AG09319 (cell line): ENCODE measurements at regions not wholly inside any gene's neighbourhood (a gene's known extent, or its start where the extent isn't known, plus 50 kb on each side); places are given as distances from the start of the nearest gene placed in this dataset.
A peak's percentile ranks its signal among the peaks of the same experiment; 100 is the strongest.

ENCODE experiments used
- DNase-seq: peaks from one replicate; pipeline ENCODE4 v3.0.0-alpha.2; 2010; ENCODE audit warnings: low read depth; ENCODE audit errors: extremely low read depth
- TF ChIP-seq, protein P1 (sequence below): IDR thresholded peaks from 2 replicates; pipeline ENCODE4 v1.5.1; 2011; ENCODE audit warnings: low read depth, mild to moderate bottlenecking, inconsistent platforms, low read length, moderate library complexity

DNA sequence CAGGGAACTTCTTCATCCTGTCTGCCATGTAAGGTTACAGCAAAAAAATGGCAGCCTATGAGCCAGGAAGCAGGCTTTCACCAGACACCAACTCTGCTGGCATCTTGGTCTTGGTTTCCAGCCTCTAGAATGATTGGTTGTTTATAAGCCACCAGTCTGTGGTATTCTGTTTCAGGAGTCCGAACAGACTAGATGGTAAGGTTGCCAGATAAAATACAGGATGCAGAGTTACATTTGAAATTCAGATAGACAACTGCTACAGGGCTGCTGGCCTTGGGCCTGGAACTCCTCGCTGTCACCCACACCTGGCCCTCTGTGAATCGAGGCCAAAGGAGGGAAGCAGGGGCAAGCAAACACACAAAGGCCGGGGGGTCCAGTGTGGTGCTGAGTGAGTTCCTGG, 478.8 kb upstream of the CCL2 start:
- no peak for DNase-seq
- TF ChIP-seq, protein P1, sequence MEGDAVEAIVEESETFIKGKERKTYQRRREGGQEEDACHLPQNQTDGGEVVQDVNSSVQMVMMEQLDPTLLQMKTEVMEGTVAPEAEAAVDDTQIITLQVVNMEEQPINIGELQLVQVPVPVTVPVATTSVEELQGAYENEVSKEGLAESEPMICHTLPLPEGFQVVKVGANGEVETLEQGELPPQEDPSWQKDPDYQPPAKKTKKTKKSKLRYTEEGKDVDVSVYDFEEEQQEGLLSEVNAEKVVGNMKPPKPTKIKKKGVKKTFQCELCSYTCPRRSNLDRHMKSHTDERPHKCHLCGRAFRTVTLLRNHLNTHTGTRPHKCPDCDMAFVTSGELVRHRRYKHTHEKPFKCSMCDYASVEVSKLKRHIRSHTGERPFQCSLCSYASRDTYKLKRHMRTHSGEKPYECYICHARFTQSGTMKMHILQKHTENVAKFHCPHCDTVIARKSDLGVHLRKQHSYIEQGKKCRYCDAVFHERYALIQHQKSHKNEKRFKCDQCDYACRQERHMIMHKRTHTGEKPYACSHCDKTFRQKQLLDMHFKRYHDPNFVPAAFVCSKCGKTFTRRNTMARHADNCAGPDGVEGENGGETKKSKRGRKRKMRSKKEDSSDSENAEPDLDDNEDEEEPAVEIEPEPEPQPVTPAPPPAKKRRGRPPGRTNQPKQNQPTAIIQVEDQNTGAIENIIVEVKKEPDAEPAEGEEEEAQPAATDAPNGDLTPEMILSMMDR, result no peak

DNA sequence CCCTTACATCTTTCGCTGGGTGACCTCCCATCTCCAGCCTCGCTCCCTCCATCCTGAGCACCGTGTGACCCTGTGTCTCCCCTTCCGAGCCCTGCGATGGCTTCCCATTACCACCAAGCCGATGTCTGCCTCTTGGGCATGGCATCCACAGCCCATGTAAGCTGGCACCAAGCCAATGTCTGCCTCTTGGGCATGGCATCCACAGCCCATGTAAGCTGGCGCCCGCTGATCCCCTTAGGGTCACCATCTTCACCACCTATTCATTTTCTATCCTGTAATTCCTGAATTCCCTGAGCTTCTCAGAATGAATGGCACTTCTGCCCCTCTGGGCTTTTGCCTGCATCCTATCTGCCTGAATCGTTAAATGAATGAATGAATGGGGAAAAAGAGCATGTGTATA, 478.2 kb upstream of the CCL2 start:
- TF ChIP-seq, protein P1, result no peak
- DNase-seq, result no peak

DNA sequence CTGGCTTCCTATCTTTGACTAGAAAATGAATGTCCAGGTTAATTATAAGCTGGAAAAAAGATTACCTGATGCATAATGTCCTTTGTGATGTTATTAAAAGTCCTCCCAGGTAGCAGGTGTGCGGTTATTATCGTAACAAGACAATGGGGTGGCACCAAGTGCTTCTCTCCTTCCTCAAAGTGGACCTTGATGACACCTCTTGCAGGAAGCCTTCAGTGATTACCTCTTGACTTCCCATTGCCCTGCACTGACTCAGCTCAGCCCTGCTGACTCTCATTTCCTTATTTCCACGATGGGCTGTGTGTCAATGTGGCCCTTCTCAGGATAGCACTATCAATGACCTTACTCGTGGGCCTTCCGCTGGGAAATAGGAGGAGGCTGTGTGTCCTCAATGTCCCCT, 477.4 kb upstream of the CCL2 start:
- DNase-seq, result no peak
- TF ChIP-seq, protein P1, result no peak

DNA sequence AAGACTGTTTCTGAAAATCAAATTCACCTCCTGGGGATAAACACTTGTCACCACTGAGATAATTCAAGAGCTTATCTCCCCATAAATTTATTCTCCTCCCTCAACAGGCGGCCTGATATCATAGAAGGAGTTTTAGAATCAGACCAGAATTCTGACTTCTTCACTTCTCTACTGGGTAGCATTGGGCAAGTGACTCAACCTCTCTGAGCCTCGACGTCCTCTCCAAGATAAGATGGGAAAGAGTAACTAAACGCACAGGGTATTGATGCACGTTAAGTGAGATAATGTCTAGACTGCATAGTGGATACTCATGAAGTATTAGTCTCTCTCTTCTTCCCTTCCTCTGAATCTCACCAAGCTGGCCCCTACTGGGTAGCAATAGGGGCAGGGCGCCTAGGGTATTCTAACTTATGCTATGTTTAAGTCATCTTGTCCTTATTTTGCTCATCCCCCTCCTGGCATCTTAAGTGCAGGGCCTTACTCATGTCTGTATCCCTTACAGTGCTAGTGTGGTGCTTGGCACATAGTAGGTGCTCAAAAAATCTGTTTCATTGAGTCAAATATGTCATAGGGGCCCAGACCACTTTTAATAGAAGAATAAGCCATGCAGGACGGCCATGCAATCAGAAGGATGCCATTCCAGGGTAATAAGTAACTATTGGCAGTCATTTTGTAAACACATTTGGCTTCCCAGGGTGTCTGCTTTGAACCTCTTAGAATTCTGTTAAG, 476.4 kb upstream of the CCL2 start:
- TF ChIP-seq, protein P1, result no peak
- DNase-seq, result no peak

DNA sequence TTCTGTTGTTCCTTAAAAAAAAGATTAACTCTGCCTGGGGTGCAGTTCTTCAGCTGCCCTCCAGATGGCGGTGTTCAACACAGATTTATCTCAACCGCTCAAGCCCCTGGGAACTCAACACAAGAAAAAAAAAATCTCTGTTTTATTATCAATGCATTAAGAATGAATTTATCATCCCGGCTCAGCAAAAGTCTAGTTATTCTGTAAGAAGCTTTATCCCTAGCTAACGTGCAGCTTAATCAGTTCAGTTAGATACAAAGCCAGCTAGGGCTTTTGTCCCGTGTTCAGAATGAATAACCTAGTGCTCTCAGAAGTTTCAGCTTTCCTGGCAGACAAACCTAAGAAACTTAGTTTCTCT, 475.9 kb upstream of the CCL2 start:
- TF ChIP-seq, protein P1, result peak; percentile 92
- DNase-seq, result peak; percentile 24

DNA sequence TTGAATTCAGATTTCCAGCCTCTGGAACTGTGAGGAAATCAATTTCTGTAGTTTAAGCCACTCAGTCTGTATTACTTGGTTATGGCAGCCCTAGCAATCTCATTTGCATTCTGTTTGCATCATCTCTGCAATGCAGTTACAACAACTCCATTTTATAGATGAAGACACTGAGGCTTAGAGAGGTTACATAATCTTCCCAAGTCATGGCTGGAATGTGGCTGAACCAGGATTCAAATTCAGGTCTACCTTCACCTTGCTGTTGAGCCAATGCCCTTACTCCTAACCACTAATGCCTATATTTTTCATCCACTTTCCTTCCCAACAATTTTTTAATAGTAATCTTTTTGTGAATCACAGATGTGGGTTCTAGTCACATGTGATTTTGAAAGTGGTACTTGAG, 469.8 kb upstream of the CCL2 start:
- DNase-seq, result no peak
- TF ChIP-seq, protein P1, result no peak

DNA sequence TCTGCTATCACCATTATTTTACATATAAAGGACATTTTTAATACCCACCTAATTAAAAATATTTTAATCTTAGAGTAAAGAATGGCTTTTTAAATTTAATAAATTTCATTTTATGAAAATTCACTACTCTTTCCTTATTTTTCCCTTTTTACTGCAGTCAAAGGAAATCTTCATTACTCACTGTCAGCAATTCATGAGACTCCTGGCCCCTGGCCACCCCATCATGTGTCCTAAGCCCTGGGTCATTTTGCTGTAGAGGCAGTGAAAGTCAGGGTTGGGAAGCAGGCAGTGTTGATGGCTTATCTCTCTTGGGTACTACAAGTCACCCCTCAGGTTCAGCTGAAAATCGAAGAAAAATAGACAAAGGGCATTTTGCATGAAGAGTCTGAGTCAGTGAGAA, 468.6 kb upstream of the CCL2 start:
- DNase-seq, result no peak
- TF ChIP-seq, protein P1, result no peak
